Right lobe of liver (tissue), 6 donors: ENCODE measurements at regions not wholly inside any gene's neighbourhood (a gene's known extent, or its start where the extent isn't known, plus 50 kb on each side); places are given as distances from the start of the nearest gene placed in this dataset.

Source experiments
- ATAC-seq, 4 donors: fragments of 200-7000 bp; cut with Tn5 transposase; one replicate each; pipeline ENCODE4 v1.9.1; 2020; ENCODE audit warnings: mild to moderate bottlenecking in 4 of 4, moderate library complexity in 4 of 4
- DNase-seq, 3 donors: peaks; one replicate each; pipeline ENCODE4 v3.0.0-alpha.2; 2020
- H3K27ac ChIP-seq, 3 donors: fragments of 200-600 bp; one replicate each; pipeline ENCODE4 v1.8.0; 2022
- H3K27me3 ChIP-seq, 2 donors: fragments of 200-600 bp; one replicate each; pipeline ENCODE4 v1.8.0; 2022
- H3K36me3 ChIP-seq, 4 donors: fragments of 200-600 bp; sonication (generic) in 1 of 4; one replicate each; pipeline versions ENCODE4 v1.5.1 to v1.8.0; 2017 to 2022; ENCODE audit warnings: control low read depth in 1 of 4
- H3K4me1 ChIP-seq, 4 donors: fragments of 200-600 bp; sonication (generic) in 1 of 4; one replicate each; pipeline versions ENCODE4 v1.5.1 to v1.8.0; 2017 to 2022; ENCODE audit warnings: control low read depth in 1 of 4
- H3K4me3 ChIP-seq, 3 donors: fragments of 200-600 bp; one replicate each; pipeline ENCODE4 v1.8.0; 2022
- H3K9me3 ChIP-seq, 4 donors: fragments of 200-600 bp; sonication (generic) in 1 of 4; one replicate each; pipeline versions ENCODE4 v1.5.1 to v1.8.0; 2017 to 2022; ENCODE audit warnings: control low read depth in 1 of 4
- CTCF ChIP-seq, 4 donors: fragments of 200-600 bp in 3 of 4; fragments of 450-650 bp in 1 of 4; IDR thresholded peaks; one replicate each; pipeline versions ENCODE4 v1.5.1 to v1.8.0; 2016 to 2022; ENCODE audit warnings: antibody characterized with exemption in 4 of 4, mild to moderate bottlenecking in 2 of 4
- POLR2A ChIP-seq: fragments of 450-650 bp; IDR thresholded peaks from one replicate; pipeline ENCODE4 v1.6.1; 2017; ENCODE audit warnings: antibody characterized with exemption, mild to moderate bottlenecking
- WGBS: methylation state at CpG from one replicate; pipeline ENCODE4 v1.1.6; 2018; ENCODE audit warnings: low coverage, low lambda C conversion rate; ENCODE audit not compliant: insufficient coverage; ENCODE audit errors: missing lambda C conversion rate; 5-methylcytosine and 5-hydroxymethylcytosine counted together
- intact Hi-C, 2 donors: fragments of 100-400 bp; cut with DNase I; formaldehyde crosslinking; loops; one replicate each; pipeline versions ENCODE4 v1.11.2 to v1.14.1; 2022
- donor health status: DM: no; HTN: yes; CAD: no.
- donor health status: DM: no; HTN: no; CAD: no.
- donor health status: DM: no; HTN: no; CAD: no.
- donor health status: DM: no; HTN: yes; CAD: no.
- donor health status: DM: no; HTN: yes; CAD: no.

- Histone ChIP-seq H3K36me3 (no peaks in the 10 kb centered on the region), H3K4me1 (no peaks in the 10 kb centered on the region), H3K4me3 (no peak overlapping the region), H3K27me3 (no peaks in the 10 kb centered on the region), H3K9me3 (no peaks in the 10 kb centered on the region), H3K27ac (no peak overlapping the region)
- DNase-seq (no peak), ATAC-seq (no peak)
- TF ChIP-seq POLR2A (no peak), CTCF (IDR thresholded peaks at IDR 0.05) (no peak)
- intact Hi-C loops, result no loop called here
- 73% methylated on average over 3 of the region's 3 CpGs for WGBS
These were observed 55.0 kb upstream of the ZC3H12C start for GRCh38 chr11:110038201-110038600.
